Natural killer cell (primary cell): ENCODE measurements at regions not wholly inside any gene's neighbourhood (a gene's known extent, or its start where the extent isn't known, plus 50 kb on each side); places are given as distances from the start of the nearest gene placed in this dataset.

ENCODE experiments used
- ATAC-seq, 3 donors: fragments of 150-1000 bp in 2 of 3; fragments of 200-7000 bp in 1 of 3; cut with Tn5 transposase; 1 replicate in 1 of 3; 2 replicates in 2 of 3; pipeline ENCODE4 v1.10.0; 2021; ENCODE audit warnings: mild to moderate bottlenecking in 2 of 3, moderate library complexity in 2 of 3
- DNase-seq, 2 donors: peaks; one replicate each; pipeline versions ENCODE4 v3.0.0 to v3.0.0-alpha.2; 2013 to 2021; ENCODE audit warnings: mixed read lengths in 1 of 2
- H3K27ac ChIP-seq: one replicate; pipeline ENCODE4 v1.5.1; 2013; ENCODE audit warnings: mild to moderate bottlenecking, low read length
- H3K27me3 ChIP-seq: one replicate; pipeline ENCODE4 v1.6.1; 2013; ENCODE audit warnings: low read length; ENCODE audit not compliant: control insufficient read depth, insufficient read depth
- H3K36me3 ChIP-seq: one replicate; pipeline ENCODE4 v1.6.1; 2013; ENCODE audit warnings: low read length; ENCODE audit not compliant: control insufficient read depth, insufficient read depth
- H3K4me1 ChIP-seq: one replicate; pipeline ENCODE4 v1.6.1; 2013; ENCODE audit warnings: low read length; ENCODE audit not compliant: control insufficient read depth, insufficient read depth
- H3K4me3 ChIP-seq: one replicate; pipeline ENCODE4 v1.5.1; 2013; ENCODE audit warnings: low read length
- H3K9me3 ChIP-seq: one replicate; pipeline ENCODE4 v1.6.1; 2013; ENCODE audit warnings: low read length; ENCODE audit not compliant: control insufficient read depth, insufficient read depth
- H3K27ac Mint-ChIP-seq, 2 donors: one replicate each; pipeline ENCODE4 v1.8.0; 2022; ENCODE audit warnings: mild to moderate bottlenecking in 2 of 2, mixed read lengths in 2 of 2, moderate library complexity in 1 of 2
- H3K27me3 Mint-ChIP-seq, 2 donors: one replicate each; pipeline ENCODE4 v1.8.0; 2022; ENCODE audit warnings: low read depth in 2 of 2, mixed read lengths in 2 of 2
- H3K36me3 Mint-ChIP-seq: one replicate; pipeline ENCODE4 v1.8.0; 2022; ENCODE audit warnings: mixed read lengths
- H3K4me1 Mint-ChIP-seq, 2 donors: one replicate each; pipeline ENCODE4 v1.8.0; 2022; ENCODE audit warnings: mixed read lengths in 2 of 2
- H3K4me3 Mint-ChIP-seq: one replicate; pipeline ENCODE4 v1.8.0; 2022; ENCODE audit warnings: mild to moderate bottlenecking, moderate library complexity, mixed read lengths
- H3K9me3 Mint-ChIP-seq, 2 donors: one replicate each; pipeline ENCODE4 v1.8.0; 2022; ENCODE audit warnings: mixed read lengths in 2 of 2
- CTCF ChIP-seq: fragments of 200-600 bp; IDR thresholded peaks from one replicate; pipeline ENCODE4 v1.8.0; 2022; ENCODE audit warnings: antibody characterized with exemption
- WGBS: methylation state at CpG from one replicate; pipeline ENCODE4 v1.1.7; 2013; ENCODE audit warnings: missing lambda C conversion rate; ENCODE audit not compliant: insufficient coverage; 5-methylcytosine and 5-hydroxymethylcytosine counted together
- intact Hi-C: fragments of 100-400 bp; cut with micrococcal nuclease; formaldehyde crosslinking; loops from one replicate; pipeline ENCODE4 v1.14.2; 2022

- intact Hi-C loops: no loop called here
- no peaks in the 10 kb centered on the region for H3K4me1 Mint-ChIP-seq
- H3K27me3 ChIP-seq: no peaks in the 10 kb centered on the region
- H3K27ac Mint-ChIP-seq: no peak overlapping the region
- H3K36me3 Mint-ChIP-seq: no peaks in the 10 kb centered on the region
- peaks cover 5 to 34% of the 10 kb centered on the region in 2 donors for H3K27me3 Mint-ChIP-seq
- no peak overlapping the region for H3K27ac ChIP-seq
- ATAC-seq: no peak
- H3K36me3 ChIP-seq: no peaks in the 10 kb centered on the region
- H3K9me3 ChIP-seq: no peaks in the 10 kb centered on the region
- no peak for TF ChIP-seq CTCF
- no peak overlapping the region for H3K4me3 ChIP-seq
- no peaks in the 10 kb centered on the region for H3K4me1 ChIP-seq
- DNase-seq: no peak
- WGBS: 85% methylated on average over 9 of the region's 9 CpGs
- H3K4me3 Mint-ChIP-seq: no peak overlapping the region
- no peaks in the 10 kb centered on the region for H3K9me3 Mint-ChIP-seq
Measured at GRCh38 chr16:86128246-86128645, 229.3 kb downstream of the IRF8 start.

GRCh38 chr16:86129541-86129940 is 230.6 kb downstream of the IRF8 start:
- Histone ChIP-seq H3K27me3 (no peaks in the 10 kb centered on the region), H3K4me1 (no peaks in the 10 kb centered on the region), H3K36me3 (no peaks in the 10 kb centered on the region), H3K4me3 (no peak overlapping the region), H3K27ac (no peak overlapping the region), H3K9me3 (no peaks in the 10 kb centered on the region)
- intact Hi-C loops: no loop called here
- Mint-ChIP-seq H3K4me1 (no peaks in the 10 kb centered on the region), H3K4me3 (no peak overlapping the region), H3K27ac (no peak overlapping the region), H3K36me3 (no peaks in the 10 kb centered on the region), H3K9me3 (no peaks in the 10 kb centered on the region), H3K27me3 (peaks cover 5 to 30% of the 10 kb centered on the region in 2 donors)
- WGBS: 60% methylated on average over 3 of the region's 3 CpGs
- no peak for TF ChIP-seq CTCF
- DNase-seq (no peak), ATAC-seq (no peak)

- Mint-ChIP-seq H3K4me3 (no peak overlapping the region), H3K27me3 (peaks cover 10 to 31% of the 10 kb centered on the region in 2 donors), H3K36me3 (no peaks in the 10 kb centered on the region), H3K4me1 (no peaks in the 10 kb centered on the region), H3K27ac (no peak overlapping the region), H3K9me3 (no peaks in the 10 kb centered on the region)
- Histone ChIP-seq H3K4me3 (no peak overlapping the region), H3K27ac (no peak overlapping the region), H3K9me3 (no peaks in the 10 kb centered on the region), H3K27me3 (no peaks in the 10 kb centered on the region), H3K4me1 (no peaks in the 10 kb centered on the region), H3K36me3 (no peaks in the 10 kb centered on the region)
- intact Hi-C loops: no loop called here
- ATAC-seq (no peak), DNase-seq (no peak)
- TF ChIP-seq CTCF: no peak
- WGBS: 88% methylated on average over 7 of the region's 7 CpGs
Measured at GRCh38 chr16:86133377-86133776, 234.4 kb downstream of the IRF8 start.

GRCh38 chr16:86133847-86134375 is 234.9 kb downstream of the IRF8 start:
- H3K27ac Mint-ChIP-seq: no peak overlapping the region
- ATAC-seq (no peak), DNase-seq (no peak)
- no peaks in the 10 kb centered on the region for H3K4me1 Mint-ChIP-seq
- no peaks in the 10 kb centered on the region for H3K36me3 Mint-ChIP-seq
- H3K4me1 ChIP-seq: no peaks in the 10 kb centered on the region
- H3K9me3 Mint-ChIP-seq: no peaks in the 10 kb centered on the region
- H3K27ac ChIP-seq: no peak overlapping the region
- H3K4me3 Mint-ChIP-seq: no peak overlapping the region
- no peak overlapping the region for H3K4me3 ChIP-seq
- intact Hi-C loops: no loop called here
- H3K36me3 ChIP-seq: no peaks in the 10 kb centered on the region
- H3K9me3 ChIP-seq: no peaks in the 10 kb centered on the region
- H3K27me3 ChIP-seq: no peaks in the 10 kb centered on the region
- 84% methylated on average over 9 of the region's 9 CpGs for WGBS
- H3K27me3 Mint-ChIP-seq: peaks cover 10 to 31% of the 10 kb centered on the region in 2 donors
- no peak for TF ChIP-seq CTCF
